ENCODE measurements at regions not wholly inside any gene's neighbourhood (a gene's known extent, or its start where the extent isn't known, plus 50 kb on each side); places are given as distances from the start of the nearest gene placed in this dataset.

DNA sequence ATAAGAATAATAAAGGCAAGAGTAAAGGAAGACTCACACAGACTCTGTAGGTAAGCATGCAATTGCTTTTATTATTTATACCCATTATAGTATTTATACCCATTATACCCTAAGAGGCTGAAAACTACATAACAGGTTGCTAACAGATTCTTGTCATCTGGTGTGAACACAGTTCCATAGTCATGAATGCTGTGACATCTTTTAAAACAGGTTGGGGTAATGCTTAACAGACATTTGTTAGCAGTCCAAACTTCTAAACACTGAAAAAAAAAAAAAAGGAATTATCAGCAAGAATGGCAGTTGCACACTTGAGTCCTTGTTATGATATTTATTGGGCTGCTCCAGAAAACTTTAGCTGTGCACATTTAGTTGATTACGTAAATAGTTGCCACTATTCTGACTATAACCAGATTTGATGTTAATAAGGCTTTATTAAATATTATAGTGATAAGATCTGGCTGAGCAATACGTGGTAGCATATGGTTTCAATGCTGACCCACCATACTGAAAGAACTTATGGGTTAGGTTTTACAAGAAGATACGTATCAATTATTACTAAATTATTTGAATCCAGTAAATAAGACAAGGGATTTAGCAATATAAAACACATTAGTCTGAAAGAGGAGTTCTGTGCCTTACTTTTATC, 888.8 kb downstream of the LRRTM4 start:
- TF ChIP-seq CTCF (IDR thresholded peaks at IDR 0.05; ENCODE audit: low read depth, low read length, poor library complexity, severe bottlenecking) (no peak), EZH2phosphoT487 (IDR thresholded peaks at IDR 0.05; ENCODE audit: borderline replicate concordance, low read length) (no peak)
